ENCODE measurements at regions not wholly inside any gene's neighbourhood (a gene's known extent, or its start where the extent isn't known, plus 50 kb on each side); places are given as distances from the start of the nearest gene placed in this dataset.
"Not testable (repeated sequence)": the region's sequence is repeated elsewhere in the genome, so short reads cannot be mapped to it uniquely, and the experiment has no call there.

DNA sequence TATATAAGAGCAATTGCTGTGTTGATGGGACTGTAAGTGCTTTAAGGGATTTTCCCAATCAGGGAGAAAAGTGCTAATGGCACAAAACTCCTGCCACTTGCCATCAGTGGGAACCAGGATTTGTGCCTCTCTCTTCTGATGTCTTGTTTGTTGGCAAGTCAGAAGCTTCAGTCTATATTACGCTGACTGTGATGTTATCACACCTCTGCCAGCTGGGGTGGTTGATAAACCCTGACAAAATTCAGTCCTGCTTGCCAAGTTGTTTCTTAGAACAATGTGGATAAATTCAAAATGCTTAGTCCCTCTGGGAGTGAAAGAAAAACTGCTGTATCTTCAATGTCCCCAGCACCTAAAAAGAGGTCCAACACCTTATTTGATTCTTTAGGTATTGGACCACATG lies 161.4 kb upstream of the FBXL7 start:
- no peak for DNase-seq (ENCODE audit: low read depth)

DNA sequence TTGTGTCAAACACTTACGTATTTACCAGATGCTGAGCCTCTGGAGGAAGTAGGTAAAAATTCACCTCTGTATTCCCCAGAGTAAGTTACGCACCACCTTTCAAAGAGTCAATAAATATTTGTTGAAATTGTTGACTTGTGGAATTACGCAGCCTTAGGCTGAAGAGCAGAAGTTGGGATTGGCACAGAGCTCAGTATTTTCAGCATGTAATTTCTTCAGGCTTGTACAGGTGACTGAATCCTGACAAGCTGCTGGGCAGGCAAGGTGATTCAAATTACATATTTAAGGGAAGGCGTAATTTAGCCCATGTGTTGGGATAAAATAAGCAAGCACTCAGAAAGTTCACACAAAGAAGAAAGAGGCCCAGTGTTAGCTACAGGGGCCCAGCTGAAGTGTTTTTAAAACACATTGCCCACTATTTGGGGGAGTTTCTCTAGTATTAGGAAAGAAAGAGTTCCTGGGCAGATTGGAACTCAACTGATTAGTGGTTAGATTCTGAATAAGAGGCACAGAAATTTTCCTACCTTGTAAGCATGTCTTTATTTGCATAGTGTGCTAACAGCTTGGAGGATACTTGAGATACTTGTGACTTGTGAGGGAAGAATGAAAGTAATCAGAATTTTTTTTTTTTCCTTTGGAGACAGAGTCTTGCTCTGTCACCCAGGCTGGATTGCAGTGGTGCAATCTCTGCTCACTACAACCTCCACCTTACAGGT lies 165.3 kb upstream of the FBXL7 start:
- no peak for DNase-seq (ENCODE audit: low read depth)

DNA sequence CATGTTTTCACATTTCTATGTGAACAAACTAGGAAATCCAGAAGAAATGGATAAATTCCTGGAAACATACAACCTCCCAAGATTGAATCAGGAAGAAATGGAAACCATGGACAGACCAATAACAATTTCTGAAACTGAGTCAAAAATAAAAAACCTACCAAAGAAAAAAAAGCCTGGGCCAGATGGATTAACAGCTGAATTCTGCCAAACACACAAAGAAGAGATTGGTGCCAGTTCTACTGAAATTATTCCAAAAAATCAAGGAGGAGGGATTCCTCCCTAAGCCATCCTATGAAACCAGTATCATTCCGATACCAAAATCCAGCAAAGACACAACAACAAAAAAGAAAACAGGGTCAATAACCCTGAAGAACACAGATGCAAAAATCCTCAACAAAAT lies 166.9 kb upstream of the FBXL7 start:
- DNase-seq (ENCODE audit: low read depth): no peak

DNA sequence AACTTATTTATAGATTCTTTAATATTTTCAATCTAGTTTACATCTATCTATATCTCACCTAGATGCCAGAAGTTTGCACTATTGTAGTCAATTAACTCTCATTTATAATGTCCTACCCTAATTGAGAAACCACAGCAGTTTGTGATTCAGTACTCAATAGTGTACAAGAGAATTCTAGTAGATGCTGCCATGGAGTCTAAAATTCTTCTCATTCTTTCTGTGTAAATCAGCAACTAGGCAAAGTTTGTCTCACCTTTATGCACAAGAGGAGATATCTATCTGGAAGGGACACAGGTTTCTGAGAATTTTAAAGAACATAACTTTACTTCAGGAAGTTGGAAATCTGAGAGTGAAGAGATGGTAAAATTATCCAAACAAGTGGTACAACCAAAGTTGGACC lies 173.0 kb upstream of the FBXL7 start:
- no peak for DNase-seq (ENCODE audit: low read depth)

DNA sequence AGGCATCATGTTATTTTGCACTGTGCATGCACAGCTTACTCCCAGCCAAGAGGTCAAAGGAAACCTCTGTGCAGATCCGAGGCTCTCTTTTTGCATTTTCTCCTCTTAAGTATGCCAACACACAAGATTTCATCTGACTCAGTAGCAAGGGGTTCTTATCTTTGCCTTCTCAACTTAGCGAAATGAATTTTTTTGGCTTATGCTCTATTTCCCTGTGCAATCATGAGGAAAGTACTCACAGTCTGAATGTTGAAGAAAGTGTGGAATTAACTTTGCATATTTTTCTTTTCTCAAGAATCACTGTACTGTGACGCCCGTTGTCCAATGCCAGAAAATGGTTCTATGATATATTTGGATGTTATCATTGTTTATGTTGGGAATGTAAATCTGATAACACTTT lies 173.5 kb upstream of the FBXL7 start:
- DNase-seq (ENCODE audit: low read depth): no peak

DNA sequence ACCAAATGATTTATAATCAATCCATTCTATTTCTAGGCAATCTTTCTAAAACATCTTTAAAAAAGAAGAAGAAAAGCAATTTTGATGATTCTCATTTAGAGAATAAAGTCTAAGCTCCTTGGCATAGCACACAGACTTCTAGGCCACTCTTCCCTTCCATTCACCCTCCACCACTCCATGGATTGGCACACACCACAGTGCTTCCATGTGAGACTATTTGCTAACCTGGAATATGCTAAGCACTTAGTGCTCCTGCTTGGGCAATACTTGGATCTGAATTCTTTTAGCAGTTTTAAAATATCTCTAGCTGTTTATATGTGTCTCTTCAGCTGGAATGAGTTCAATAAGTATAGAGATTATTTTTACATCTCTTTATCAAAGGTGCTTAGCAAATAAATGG lies 177.6 kb upstream of the FBXL7 start:
- no peak for DNase-seq (ENCODE audit: low read depth)

DNA sequence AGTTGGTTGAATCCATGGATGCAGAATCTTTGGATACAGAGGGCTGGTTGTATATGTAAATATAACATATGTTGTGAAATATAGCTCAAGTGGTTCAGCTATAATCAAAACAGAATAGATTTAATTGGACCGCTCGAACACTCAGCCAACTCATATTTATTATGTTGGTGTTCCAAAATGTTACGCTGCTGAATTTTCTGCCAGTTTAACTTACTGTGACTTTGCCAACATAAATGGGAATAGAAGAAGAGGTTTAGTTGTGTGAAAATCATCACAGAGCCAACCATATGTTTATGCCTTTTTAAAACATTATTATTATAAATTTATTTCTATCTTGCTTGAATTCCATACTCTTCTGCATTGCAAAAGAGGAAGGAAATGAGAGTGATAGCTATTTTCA lies 178.2 kb upstream of the FBXL7 start:
- DNase-seq (ENCODE audit: low read depth): no peak

DNA sequence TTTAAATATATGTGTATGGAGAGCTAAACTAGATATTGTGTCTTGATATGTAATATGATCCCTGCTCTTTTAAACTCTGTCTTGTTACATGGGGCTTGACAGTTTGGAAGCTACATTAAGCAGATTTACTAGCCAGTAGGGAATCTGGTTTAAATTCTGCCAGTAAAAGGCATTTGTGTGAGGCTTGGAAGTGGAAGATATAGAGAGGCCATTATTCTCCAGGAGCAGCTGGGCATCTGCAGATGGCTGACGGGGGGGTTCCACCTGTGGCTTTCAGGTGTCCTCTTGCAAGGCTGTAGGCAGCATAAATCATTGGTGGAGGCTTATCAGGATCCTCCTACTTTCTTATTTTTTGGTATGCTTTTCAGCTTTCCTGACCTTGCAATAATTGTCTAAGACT lies 179.1 kb upstream of the FBXL7 start:
- DNase-seq (ENCODE audit: low read depth): no peak

DNA sequence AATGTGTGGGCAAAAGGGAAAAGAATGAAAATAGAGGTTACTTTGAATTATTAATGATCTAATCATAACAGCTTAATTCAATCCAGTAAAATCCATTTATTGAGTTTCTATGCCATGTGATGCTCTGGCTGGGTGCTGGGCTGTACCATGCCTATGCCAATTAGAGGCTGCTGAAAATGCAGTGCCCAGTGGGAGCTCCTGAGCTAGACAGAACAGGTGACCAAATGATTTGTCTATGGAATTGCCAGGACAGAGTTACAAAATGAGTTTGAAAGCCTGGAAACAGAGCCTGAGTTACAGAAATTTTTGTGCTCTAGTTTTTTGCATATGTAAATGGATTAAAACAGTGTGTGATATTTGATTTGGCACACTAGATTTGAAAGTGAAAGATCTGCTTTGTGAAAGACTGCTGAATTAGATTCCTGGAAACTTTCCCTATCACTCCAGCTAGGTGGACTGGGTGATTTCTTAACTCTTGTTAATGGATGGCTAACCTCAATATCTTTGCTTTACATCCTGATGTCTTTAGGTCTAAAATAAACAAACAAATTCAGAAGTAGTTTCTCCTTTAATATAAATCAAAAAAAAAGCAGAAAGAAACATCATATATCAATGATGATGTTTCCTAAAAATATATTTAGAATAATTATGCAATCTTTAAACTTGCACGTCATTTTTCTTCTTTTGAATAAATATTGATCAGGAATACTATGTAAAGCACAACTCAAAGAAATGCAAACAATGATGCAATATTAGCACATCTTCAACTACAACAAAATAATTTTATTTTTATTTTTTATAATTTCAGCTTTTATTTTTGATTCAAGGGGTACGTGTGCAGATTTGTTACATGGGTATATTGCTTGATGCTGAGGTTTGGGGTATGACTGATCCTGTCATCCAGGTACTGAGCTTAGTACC lies 194.8 kb upstream of the FBXL7 start:
- DNase-seq (ENCODE audit: low read depth): no peak

DNA sequence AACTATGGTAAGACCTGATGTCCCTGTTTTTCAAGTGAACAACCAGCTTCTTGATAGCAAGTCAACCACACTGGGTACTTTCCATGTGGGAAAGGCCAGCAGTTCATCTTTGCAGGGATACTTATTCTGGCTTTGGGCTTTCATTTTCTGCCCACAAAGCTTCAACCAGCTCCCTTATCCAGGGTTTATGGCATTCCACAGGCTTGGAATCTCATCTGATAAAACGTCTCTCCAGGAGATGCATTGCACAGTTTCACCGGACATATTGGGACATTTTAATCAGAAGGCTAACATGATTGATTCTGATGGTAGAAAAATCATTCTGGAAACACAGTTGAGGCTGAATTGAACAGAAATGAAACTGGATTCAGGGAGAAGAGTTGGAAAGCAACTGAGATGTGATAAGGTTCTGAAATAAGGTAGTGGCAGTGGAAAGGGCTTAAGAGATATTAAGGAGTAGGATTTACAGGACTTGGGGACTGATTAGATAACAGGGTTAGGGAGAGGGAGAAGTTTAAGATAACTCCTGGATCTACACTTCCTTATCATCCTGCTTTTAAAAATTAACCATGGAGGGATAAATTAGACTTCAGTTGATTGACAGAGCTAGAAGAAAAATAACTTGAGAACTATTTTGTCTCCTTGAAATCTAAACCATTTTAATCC lies 195.8 kb upstream of the FBXL7 start:
- no peak for DNase-seq (ENCODE audit: low read depth)

DNA sequence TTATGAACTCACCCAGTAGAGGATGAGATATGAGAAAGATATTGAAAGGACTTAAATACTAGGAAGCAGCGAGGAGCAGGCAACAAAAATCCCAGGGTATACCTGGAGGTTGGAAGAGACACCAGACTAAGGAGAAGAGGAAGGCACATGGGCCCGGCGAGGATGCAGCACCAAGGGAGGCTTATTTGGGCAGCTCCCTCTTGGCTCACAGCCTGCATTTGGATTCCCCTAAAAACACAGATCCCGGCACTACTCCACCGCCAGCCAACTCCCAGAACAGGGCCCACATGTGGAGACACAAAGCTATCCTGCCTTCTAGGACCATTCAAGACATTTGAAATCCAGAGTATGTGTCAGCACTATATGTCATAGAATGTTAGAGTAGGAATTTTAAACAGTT lies 199.8 kb upstream of the FBXL7 start:
- DNase-seq (ENCODE audit: low read depth): no peak

DNA sequence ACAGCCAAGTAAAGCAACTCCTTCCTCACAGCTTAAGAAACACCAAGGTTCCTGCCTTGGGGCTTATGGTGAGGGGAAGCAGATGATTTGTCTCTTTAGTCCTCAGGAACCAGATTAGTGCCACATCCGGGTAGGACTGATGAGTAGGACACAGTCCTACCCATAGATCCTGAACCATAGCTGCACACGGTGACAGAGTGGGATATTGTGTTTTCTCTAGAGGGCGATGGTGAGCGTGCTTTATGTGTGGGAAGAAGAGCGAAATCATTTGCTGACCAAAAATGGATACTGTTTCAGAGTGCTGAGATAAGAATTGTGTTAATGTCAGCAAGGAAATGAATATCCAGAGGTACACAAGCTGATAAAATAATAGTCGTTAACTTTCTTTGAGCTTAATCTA lies 209.0 kb upstream of the FBXL7 start:
- peak; percentile 52 for DNase-seq (ENCODE audit: low read depth)

DNA sequence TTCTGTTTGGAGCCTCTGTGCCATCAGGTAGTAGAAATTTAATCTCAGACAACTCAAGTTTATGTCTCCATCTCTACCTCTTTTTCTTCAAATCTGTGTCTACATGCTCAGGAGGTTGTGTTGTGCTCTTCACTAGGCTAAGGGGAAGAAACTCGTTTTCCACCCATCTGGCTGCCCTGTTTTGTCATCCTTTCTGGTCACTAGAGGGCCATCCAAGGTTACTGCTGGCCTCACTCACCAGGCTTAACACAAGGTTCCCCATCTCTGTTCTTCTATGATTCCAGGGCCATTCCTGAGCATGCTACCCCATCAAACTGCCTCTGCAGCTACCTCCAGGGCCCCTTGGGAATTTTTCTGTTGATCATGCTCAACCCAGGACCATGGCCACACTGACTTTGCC lies 213.3 kb upstream of the FBXL7 start:
- DNase-seq (ENCODE audit: low read depth): peak; percentile 31

DNA sequence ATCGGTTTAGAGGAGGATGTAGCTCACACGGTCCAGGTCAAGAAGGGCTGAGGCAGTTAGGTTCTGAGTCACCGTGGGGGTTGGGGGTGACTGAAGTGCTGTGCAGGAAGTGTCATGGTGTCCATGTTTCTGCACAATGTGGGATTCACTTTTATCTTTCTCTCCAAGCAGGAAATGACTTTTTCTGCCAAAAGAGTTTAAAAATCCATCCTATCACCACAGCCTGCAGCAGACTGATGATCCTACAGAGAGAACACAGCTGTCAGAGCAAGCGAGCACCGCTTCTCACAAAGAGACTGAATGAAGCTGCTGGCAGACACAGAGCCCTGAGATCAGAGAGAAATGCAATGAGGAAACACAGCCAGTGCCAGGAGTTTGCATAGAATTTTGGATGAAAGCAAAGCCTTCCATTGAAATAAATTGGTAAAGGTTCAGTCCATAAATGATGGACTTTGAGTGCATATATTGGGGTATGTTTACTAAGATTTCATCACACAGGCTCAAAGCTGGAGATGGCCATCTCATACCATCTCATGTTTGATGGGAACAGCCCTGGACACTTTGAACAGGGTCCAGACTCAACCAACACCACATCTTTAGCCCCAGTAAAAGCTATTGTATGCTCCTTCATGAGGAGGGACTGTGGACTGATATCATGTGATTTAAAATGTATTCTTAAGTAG lies 213.9 kb upstream of the FBXL7 start:
- peak; percentile 92 for DNase-seq (ENCODE audit: low read depth)

DNA sequence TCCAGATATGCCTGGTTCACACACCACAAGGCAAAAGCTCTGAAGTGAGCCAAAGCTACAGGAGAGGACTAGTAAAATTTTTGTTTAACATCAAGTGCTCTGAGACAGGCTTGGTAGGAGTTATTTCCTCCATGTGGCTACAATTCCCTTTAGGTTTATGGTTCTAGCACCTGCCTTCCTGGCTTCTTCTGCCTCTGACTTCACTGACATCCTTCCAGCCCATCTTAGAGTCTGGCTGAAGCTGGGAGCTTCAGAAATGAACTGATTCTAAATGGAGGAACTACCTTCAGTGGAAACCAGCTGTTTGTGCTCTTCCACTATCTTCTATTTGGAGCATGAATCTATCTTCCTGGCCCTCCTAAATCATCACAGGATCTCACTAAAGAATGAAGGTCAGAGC lies 215.3 kb upstream of the FBXL7 start:
- no peak for DNase-seq (ENCODE audit: low read depth)

DNA sequence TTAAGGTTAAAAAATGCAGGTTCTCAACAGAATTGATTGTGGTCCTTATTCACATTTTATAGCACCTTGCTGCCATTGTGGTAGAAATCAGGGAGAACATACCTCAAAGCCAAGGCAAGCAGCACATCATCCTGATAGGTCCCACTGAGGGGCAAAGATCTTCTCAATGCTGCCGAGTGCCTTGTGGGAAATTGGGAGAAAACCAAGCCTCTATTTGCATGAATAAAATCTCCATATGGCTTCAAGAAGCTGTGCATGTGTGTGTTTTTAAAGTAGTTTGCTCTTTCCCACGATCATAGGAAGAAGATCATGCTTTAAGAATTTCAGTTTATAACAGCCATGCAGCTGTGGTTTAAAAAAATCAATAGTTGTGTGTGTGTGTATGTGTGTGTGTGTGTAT lies 216.9 kb upstream of the FBXL7 start:
- no peak for DNase-seq (ENCODE audit: low read depth)

DNA sequence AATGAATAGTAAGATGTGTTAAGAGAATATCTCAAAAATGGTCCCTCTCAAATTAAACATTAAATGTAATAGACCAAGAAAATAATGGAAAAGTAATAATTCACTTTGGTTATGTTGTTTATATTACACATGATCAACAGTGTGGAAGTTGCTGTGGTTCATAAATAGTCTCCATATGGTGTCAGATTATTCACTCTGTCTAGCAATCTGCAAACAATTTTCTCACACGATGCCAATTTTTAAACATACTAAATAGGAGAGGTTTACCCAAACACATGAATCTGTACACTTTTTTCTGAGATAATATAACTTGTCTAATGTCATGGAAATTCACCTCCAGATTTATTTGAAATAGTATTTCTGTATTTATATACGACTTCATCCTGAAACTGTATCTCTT lies 217.4 kb upstream of the FBXL7 start:
- no peak for DNase-seq (ENCODE audit: low read depth)

DNA sequence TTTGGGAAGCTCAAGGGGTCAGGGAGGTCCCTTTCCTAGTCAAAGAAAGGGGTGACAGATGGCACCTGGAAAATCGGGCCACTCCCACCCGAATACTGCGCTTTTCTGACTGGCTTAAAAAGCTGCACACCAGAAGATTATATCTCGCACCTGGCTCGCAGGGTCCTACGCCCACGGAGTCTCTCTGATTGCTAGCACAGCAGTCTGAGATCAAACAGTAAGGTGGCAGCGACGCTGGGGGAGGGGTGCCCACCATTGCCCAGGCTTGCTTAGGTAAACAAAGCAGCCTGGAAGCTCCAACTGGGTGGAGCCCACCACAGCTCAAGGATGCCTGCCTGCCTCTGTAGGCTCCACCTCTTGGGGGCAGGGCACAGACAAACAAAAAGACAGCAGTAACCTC lies 228.4 kb upstream of the FBXL7 start:
- DNase-seq (ENCODE audit: low read depth): not testable (repeated sequence)

DNA sequence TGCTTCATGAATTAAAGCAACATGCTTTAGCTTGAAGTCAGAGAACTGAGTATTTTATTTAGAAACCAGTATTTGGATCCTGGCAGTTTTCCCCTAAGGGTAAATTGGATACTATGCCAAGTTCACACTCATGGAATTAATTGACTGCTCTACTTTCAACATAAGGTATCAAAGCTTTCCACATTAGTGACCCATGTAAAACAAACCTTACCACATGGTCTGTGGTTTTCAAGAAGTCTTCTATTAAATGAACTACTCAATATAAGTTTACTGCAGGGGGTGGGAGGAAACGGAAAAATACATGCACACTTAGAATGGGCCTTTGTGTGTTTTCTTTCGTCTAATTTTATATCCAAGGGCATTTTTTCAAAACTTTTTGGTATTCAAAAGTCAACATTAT lies 232.0 kb upstream of the FBXL7 start:
- DNase-seq (ENCODE audit: low read depth): no peak

DNA sequence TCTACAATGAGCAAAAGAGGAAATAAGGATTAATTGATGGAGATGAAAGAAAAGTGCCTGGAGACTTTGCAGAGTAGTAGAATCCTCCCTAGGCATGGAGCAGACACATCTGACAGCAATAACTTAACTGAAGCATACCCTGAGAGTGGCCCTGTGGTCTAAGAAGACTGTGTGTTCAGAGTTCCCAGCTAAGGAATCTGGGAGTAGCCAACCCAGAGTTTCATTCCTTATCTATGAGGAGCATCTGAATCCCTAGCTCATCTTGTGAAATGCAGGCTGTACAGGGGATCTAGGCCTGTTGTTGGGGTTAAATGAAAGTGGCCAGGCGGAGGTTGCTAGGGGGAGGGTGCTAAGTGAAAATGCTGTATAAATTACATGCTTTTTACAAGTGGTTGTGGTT lies 233.1 kb upstream of the FBXL7 start:
- DNase-seq (ENCODE audit: low read depth): no peak

DNA sequence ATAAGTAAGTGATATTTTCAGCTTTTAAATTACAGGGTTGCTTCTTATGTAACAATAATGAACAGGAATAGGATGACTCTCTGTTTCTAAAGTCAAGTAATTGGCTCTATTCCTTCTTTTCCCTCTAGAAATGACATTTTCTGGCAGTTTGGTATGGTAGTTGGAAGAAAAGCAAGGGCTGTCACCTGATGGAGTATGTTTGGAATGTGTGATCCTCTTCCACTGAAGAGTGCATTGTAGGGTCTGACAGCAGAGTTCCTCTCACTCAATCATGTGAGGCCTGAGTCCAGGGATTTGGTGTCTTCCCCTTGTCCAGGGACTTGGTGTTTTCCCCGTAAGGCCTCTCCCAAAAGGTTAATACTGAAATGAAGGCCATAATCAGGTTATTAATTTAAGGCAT lies 233.8 kb upstream of the FBXL7 start:
- DNase-seq (ENCODE audit: low read depth): no peak

DNA sequence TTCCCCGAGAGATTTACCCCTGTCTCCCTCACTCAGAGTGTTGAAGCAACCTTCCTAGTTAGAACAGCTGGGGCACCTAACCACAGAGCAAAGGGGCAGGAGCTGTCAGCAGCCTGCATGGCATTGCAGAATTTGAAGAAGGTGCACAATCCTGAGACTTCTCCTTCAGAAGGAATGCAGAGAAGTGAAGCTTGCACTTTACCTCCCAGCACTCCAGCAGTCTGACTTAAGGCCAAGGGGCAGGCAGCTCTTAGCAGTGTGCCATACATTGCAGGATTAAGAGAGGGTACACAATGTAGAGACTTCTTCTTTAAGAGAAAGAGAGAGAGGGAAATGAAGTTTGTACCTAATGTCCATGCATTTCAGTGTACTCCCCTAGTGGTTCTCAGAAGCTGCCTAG lies 236.0 kb upstream of the FBXL7 start:
- no peak for DNase-seq (ENCODE audit: low read depth)

Measured in HT1080 (cell line).